ENCODE measurements at regions not wholly inside any gene's neighbourhood (a gene's known extent, or its start where the extent isn't known, plus 50 kb on each side); places are given as distances from the start of the nearest gene placed in this dataset.

DNA sequence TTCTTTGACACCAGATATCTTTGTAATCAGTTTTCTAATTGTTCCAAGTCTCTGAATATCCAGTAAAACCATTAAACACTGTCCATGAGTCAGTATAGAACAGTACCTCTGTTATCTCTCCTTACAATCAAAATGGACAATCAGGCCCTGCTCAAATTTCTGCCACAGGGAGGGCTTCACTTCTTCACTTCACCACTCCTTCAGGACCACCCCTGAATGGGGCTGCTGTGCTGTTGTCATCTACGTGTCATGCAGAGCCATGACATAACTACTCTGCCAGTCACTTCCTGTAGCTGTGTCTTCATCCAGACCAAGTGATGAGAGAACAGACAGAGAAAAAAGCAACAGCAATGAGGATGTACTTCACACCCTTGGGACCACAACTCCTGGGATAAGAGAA is 116.9 kb downstream of the TANC2 start:
- Mint-ChIP-seq H3K4me1 (no peaks in the 10 kb centered on the region), H3K27ac (no peak overlapping the region), H3K27me3 (ENCODE audit: low read depth) (no peaks in the 10 kb centered on the region), H3K4me3 (no peak overlapping the region), H3K36me3 (ENCODE audit: insufficient read depth in 1 of 3, low read depth in 3 of 3) (peaks cover 0 to 3% (median 0%) of the 10 kb centered on the region in 3 experiments; a peak in 1 of 7 replicates), H3K9me3 (no peaks in the 10 kb centered on the region)
- H3K23ac ChIP-seq (ENCODE audit: insufficient read length, low read depth, low read length) = no peak overlapping the region
- H3K27ac ChIP-seq (ENCODE audit: insufficient read length, low read depth, low read length) = no peak overlapping the region
- H4K8ac ChIP-seq (replicated peaks; ENCODE audit: insufficient read length, low read depth, low read length) = no peak overlapping the region
- H3K4me1 ChIP-seq (ENCODE audit: insufficient read depth, low read length) = no peaks in the 10 kb centered on the region
- H2AK5ac ChIP-seq (ENCODE audit: insufficient read length, low read length) = no peak overlapping the region
- TF ChIP-seq, protein P1, sequence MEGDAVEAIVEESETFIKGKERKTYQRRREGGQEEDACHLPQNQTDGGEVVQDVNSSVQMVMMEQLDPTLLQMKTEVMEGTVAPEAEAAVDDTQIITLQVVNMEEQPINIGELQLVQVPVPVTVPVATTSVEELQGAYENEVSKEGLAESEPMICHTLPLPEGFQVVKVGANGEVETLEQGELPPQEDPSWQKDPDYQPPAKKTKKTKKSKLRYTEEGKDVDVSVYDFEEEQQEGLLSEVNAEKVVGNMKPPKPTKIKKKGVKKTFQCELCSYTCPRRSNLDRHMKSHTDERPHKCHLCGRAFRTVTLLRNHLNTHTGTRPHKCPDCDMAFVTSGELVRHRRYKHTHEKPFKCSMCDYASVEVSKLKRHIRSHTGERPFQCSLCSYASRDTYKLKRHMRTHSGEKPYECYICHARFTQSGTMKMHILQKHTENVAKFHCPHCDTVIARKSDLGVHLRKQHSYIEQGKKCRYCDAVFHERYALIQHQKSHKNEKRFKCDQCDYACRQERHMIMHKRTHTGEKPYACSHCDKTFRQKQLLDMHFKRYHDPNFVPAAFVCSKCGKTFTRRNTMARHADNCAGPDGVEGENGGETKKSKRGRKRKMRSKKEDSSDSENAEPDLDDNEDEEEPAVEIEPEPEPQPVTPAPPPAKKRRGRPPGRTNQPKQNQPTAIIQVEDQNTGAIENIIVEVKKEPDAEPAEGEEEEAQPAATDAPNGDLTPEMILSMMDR (conservative IDR thresholded peaks at IDR 0.05) = no peak
- H3K23me2 ChIP-seq (ENCODE audit: insufficient read length, low read depth, low read length, poor library complexity, severe bottlenecking) = no peaks in the 10 kb centered on the region
- H2BK120ac ChIP-seq (ENCODE audit: low read depth, low read length, poor library complexity, severe bottlenecking) = no peak overlapping the region
- no peak overlapping the region for H4K91ac ChIP-seq (ENCODE audit: insufficient read length, low read depth, low read length)
- H2BK12ac ChIP-seq (ENCODE audit: insufficient read length, low read depth, low read length) = no peak overlapping the region
- no peaks in the 10 kb centered on the region for H3K27me3 ChIP-seq (ENCODE audit: insufficient read depth, low read length)
- H3K79me1 ChIP-seq (ENCODE audit: insufficient read depth, low read depth, low read length, poor library complexity, severe bottlenecking) = no peaks in the 10 kb centered on the region
- no peak overlapping the region for H3K4me2 ChIP-seq (ENCODE audit: insufficient read depth, insufficient read length, low read length)
- no peak overlapping the region for H3K14ac ChIP-seq (ENCODE audit: insufficient read depth, low read length)
- H3K79me2 ChIP-seq (ENCODE audit: insufficient read depth, low read length) = no peaks in the 10 kb centered on the region
- H3T11ph ChIP-seq (ENCODE audit: low read length) = no peak overlapping the region
- WGBS (ENCODE audit: extremely low coverage, insufficient read length, low lambda C conversion rate) = no CpG with 5 or more reads among the region's 1 CpG
- no peak overlapping the region for H3K18ac ChIP-seq (ENCODE audit: insufficient read length, low read depth, low read length)
- no peak for DNase-seq
- H4K20me1 ChIP-seq (ENCODE audit: control insufficient read depth, insufficient read depth, insufficient read length) = no peaks in the 10 kb centered on the region
- H3K4ac ChIP-seq (ENCODE audit: low read depth, low read length) = no peak overlapping the region
- H2BK5ac ChIP-seq (ENCODE audit: insufficient read length, low read length) = no peak overlapping the region
- H4K5ac ChIP-seq (ENCODE audit: insufficient read length, low read depth, low read length) = no peak overlapping the region
- no peak overlapping the region for H2BK15ac ChIP-seq (ENCODE audit: low read depth, low read length)
- no peak overlapping the region for H2AFZ ChIP-seq (ENCODE audit: low read length)
- no peaks in the 10 kb centered on the region for H3K9me3 ChIP-seq (ENCODE audit: control insufficient read depth, low read depth, low read length)
- no peak overlapping the region for H3K56ac ChIP-seq (ENCODE audit: insufficient read length, low read depth, low read length)
- no peak overlapping the region for H3K9ac ChIP-seq (ENCODE audit: extremely low read depth, insufficient read length, low read length)
- H2BK20ac ChIP-seq (ENCODE audit: low read depth, low read length, poor library complexity, severe bottlenecking) = no peak overlapping the region
